ENCODE measurements at regions not wholly inside any gene's neighbourhood (a gene's known extent, or its start where the extent isn't known, plus 50 kb on each side); places are given as distances from the start of the nearest gene placed in this dataset.

DNA sequence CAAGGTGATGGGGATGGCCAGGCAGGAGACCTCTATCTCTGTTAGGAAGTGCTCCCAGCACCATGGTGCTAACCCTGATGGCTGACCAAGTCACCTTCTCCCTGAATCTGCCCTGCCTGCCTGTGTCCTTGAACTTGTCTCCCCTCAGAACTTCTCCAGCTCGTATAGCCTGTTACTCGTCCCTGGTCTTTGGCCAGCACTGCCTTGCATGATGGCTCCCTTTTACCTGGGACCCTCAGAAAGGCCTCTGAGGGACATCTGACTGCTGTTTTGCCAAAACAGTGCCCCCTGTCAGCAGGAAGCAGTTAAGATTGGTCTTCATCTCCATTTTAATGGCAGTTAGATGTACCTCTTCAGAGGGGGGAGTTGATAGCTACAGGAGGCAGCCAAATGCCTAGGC is 148.3 kb downstream of the RHOU start:
- ChIA-PET CTCF (ENCODE audit: low intra/inter-chr PET ratio, low total read pairs) (no interaction called here), POLR2A (interaction anchor here (1.0 to 1.1 kb wide), 2 partner anchors 14 to 46 kb away, joined by 3 read pairs; no protein-coding TSS in a partner anchor)
- no peak overlapping the region for H3K9ac ChIP-seq (ENCODE audit: insufficient read depth, low read depth, low read length)
- no peak for ATAC-seq
- no peaks in the 10 kb centered on the region for H3K36me3 ChIP-seq (replicated peaks in 1 of 2; ENCODE audit: control insufficient read depth in 1 of 2, insufficient read depth in 2 of 2, low read length in 2 of 2)
- no peak for FAIRE-seq
- no peak overlapping the region for H3K4me2 ChIP-seq (ENCODE audit: low read depth, low read length)
- in situ Hi-C loops (cut with HindIII; ENCODE audit: extremely low pct_ligation_motif_present, low pct_unique_long_range_greater_than_20kb), result no loop called here
- no peak overlapping the region for H3K27ac ChIP-seq (ENCODE audit: extremely low read length, insufficient read depth, low read length)
- BruUV-seq (replicated peaks), result no TSS peak
- no peak overlapping the region for H3K4me3 ChIP-seq (replicated peaks in 1 of 3; ENCODE audit: insufficient read depth in 1 of 3, low read depth in 2 of 3, low read length in 3 of 3)
- no peaks in the 10 kb centered on the region for H3K79me2 ChIP-seq (ENCODE audit: insufficient read depth, low read length)
- 17% methylated on average over 2 of the region's 2 CpGs for WGBS (ENCODE audit: low lambda C conversion rate)
- 0 out of 5 replicates have a peak, but pooled peaks cover 0 to 3% of the 10 kb centered on the region in 2 experiments for H3K27me3 ChIP-seq (ENCODE audit: control insufficient read depth in 1 of 2, insufficient read depth in 2 of 2, low read length in 2 of 2)
- no peak for DNase-seq (ENCODE audit: low spot score)
- intact Hi-C loops (cut with micrococcal nuclease; ENCODE audit: unreplicated experiment), result no loop called here
- peaks cover 29% of the 10 kb centered on the region for H3K4me1 ChIP-seq (ENCODE audit: insufficient read depth, low read length)
- H4K20me1 ChIP-seq (ENCODE audit: insufficient read depth, low read length), result no peaks in the 10 kb centered on the region
- H3K9me3 ChIP-seq (ENCODE audit: low read length), result peaks cover 9% of the 10 kb centered on the region
- H2AFZ ChIP-seq (ENCODE audit: low read length), result no peak overlapping the region
- TF ChIP-seq NFE2 (CRISPR knock-in tag; IDR thresholded peaks at IDR 0.05) (no peak), CREB1 (IDR thresholded peaks at IDR 0.05) (no peak), CREB1 (CRISPR knock-in tag; IDR thresholded peaks at IDR 0.05) (no peak), ZSCAN30 (CRISPR knock-in tag; IDR thresholded peaks at IDR 0.05) (no peak), MED8 (CRISPR knock-in tag; IDR thresholded peaks at IDR 0.05; ENCODE audit: insufficient replicate concordance) (no peak), USF2 (IDR thresholded peaks at IDR 0.05; ENCODE audit: low read depth, low read length) (no peak), USF2 (CRISPR knock-in tag; IDR thresholded peaks at IDR 0.05; ENCODE audit: borderline replicate concordance) (no peak), NR1H2 (CRISPR knock-in tag; IDR thresholded peaks at IDR 0.05; ENCODE audit: borderline replicate concordance, low read depth) (no peak), ZNF468 (CRISPR knock-in tag; IDR thresholded peaks at IDR 0.05) (no peak), ATAD3A (CRISPR knock-in tag; IDR thresholded peaks at IDR 0.05) (no peak), RORA (CRISPR knock-in tag; IDR thresholded peaks at IDR 0.05) (no peak), ZNF496 (CRISPR knock-in tag; IDR thresholded peaks at IDR 0.05; ENCODE audit: insufficient replicate concordance) (no peak), ZNF703 (CRISPR knock-in tag; IDR thresholded peaks at IDR 0.05; ENCODE audit: borderline replicate concordance) (no peak)
- TF ChIP-seq, protein P1, sequence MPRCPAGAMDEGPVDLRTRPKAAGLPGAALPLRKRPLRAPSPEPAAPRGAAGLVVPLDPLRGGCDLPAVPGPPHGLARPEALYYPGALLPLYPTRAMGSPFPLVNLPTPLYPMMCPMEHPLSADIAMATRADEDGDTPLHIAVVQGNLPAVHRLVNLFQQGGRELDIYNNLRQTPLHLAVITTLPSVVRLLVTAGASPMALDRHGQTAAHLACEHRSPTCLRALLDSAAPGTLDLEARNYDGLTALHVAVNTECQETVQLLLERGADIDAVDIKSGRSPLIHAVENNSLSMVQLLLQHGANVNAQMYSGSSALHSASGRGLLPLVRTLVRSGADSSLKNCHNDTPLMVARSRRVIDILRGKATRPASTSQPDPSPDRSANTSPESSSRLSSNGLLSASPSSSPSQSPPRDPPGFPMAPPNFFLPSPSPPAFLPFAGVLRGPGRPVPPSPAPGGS (CRISPR knock-in tag; IDR thresholded peaks at IDR 0.05), result no peak
- TF ChIP-seq, protein P2, sequence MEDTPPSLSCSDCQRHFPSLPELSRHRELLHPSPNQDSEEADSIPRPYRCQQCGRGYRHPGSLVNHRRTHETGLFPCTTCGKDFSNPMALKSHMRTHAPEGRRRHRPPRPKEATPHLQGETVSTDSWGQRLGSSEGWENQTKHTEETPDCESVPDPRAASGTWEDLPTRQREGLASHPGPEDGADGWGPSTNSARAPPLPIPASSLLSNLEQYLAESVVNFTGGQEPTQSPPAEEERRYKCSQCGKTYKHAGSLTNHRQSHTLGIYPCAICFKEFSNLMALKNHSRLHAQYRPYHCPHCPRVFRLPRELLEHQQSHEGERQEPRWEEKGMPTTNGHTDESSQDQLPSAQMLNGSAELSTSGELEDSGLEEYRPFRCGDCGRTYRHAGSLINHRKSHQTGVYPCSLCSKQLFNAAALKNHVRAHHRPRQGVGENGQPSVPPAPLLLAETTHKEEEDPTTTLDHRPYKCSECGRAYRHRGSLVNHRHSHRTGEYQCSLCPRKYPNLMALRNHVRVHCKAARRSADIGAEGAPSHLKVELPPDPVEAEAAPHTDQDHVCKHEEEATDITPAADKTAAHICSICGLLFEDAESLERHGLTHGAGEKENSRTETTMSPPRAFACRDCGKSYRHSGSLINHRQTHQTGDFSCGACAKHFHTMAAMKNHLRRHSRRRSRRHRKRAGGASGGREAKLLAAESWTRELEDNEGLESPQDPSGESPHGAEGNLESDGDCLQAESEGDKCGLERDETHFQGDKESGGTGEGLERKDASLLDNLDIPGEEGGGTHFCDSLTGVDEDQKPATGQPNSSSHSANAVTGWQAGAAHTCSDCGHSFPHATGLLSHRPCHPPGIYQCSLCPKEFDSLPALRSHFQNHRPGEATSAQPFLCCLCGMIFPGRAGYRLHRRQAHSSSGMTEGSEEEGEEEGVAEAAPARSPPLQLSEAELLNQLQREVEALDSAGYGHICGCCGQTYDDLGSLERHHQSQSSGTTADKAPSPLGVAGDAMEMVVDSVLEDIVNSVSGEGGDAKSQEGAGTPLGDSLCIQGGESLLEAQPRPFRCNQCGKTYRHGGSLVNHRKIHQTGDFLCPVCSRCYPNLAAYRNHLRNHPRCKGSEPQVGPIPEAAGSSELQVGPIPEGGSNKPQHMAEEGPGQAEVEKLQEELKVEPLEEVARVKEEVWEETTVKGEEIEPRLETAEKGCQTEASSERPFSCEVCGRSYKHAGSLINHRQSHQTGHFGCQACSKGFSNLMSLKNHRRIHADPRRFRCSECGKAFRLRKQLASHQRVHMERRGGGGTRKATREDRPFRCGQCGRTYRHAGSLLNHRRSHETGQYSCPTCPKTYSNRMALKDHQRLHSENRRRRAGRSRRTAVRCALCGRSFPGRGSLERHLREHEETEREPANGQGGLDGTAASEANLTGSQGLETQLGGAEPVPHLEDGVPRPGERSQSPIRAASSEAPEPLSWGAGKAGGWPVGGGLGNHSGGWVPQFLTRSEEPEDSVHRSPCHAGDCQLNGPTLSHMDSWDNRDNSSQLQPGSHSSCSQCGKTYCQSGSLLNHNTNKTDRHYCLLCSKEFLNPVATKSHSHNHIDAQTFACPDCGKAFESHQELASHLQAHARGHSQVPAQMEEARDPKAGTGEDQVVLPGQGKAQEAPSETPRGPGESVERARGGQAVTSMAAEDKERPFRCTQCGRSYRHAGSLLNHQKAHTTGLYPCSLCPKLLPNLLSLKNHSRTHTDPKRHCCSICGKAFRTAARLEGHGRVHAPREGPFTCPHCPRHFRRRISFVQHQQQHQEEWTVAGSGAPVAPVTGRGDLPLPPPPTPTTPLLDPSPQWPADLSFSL (CRISPR knock-in tag; IDR thresholded peaks at IDR 0.05), result no peak

All from HepG2 (cell line).